ENCODE measurements at regions not wholly inside any gene's neighbourhood (a gene's known extent, or its start where the extent isn't known, plus 50 kb on each side); places are given as distances from the start of the nearest gene placed in this dataset.

GRCh38 chr12:40566271-40566670 lies 126.0 kb upstream of the CNTN1 start:
- TF ChIP-seq CTCF (IDR thresholded peaks at IDR 0.05; ENCODE audit: poor library complexity) (no peak), EZH2phosphoT487 (IDR thresholded peaks at IDR 0.05; ENCODE audit: low read depth, severe bottlenecking, unreplicated experiment) (no peak), EZH2 (IDR thresholded peaks at IDR 0.05; ENCODE audit: borderline replicate concordance) (no peak)
